DMS153 treated with DMSO at 0.1 percent for 48 hours (cell line): ENCODE measurements at regions not wholly inside any gene's neighbourhood (a gene's known extent, or its start where the extent isn't known, plus 50 kb on each side); places are given as distances from the start of the nearest gene placed in this dataset.
A peak's percentile ranks its signal among the peaks of the same experiment; 100 is the strongest.

ENCODE experiments used
- DNase-seq: peaks from one replicate; lab custom pipeline; 2025; ENCODE audit not compliant: unreplicated experiment; lab: John Stamatoyannopoulos, UW

DNA sequence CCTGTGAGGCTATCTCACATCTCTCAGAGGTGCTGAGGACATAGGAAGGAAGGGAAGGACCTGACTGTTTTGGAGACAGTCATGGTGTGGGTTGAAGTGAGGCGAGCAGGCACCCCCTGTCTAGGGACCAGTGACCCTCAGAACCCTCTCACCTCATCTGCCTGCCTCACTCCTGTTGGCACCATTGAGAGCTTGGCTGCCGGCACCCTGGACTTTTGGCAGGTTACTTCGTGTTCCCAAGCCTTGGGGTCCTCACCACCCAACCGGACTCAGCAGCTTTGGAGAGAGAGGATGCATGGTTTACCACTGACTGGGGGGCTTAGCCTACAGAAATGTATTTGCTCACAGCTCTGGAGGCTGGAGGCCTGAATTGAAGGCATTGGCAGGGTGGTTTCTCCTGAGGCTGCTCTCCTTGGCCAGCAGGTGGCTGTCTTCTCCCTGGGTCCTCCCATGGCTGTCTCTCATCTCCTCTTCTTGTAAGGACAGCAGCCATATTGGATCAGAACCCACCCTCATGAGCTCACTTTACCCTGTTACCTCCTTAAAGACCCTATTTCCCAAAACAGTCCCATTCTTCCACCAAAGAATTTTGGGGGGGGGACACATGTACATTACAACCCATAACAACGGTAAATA lies 142.0 kb downstream of the TSN start:
- DNase-seq = peak; percentile 14

DNA sequence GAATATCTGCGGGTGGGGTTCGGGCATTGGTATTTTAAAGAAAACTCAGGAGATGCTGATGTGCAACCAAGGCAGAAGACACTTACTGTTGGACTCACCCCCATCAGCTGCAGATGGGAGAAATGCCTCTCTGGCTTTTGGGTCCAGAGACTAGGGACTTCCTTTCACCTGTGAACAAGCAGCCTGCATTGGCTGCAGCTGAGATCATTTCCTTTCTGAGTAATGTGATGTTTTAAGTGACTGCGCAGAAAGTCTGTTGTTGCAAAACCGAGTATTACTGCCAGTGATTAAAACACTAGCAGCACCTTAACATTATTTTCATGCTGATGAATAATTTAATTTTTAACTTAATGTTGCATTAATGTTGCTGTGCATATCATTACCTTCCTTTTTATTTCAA lies 143.0 kb downstream of the TSN start:
- DNase-seq = no peak

DNA sequence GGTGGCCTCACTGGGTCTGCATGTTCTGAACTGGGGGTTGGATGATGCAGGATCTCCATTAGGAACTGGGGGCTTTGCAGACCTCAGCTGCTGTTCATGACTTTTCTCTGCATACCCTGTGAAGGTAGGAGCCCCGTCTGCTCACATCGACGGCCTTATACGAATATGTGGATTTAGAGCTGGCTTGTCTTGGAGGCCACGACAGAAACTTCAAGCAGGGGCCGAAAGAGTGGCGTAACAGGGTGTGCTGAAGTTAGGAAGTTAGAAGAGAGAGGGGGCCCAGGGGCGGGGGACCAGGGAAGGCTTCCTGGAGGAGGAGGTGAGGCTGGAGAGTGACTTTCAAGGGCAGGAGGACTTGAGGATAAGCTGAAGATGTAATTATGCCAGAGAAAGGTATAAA lies 144.9 kb downstream of the TSN start:
- DNase-seq = no peak

DNA sequence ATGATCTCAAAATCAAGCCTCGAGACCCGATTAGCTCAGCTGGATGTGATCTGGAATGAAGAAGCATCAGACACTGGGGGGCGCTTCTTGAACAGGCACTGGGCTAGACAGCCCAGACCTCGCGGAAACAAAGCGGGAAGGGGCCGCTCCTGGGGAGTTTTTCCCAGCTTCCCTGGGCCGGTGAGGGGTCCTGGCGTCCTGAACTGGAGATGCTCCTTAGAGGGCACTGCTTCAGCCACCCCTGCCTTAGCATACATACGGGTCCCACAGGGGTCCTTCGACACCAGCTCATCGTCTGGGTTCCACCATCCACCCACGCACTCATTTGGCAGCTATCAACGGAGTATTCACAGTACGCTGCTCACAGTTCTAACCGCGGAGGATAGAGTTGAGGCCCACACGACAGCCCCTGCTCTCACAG lies 146.7 kb downstream of the TSN start:
- no peak for DNase-seq

DNA sequence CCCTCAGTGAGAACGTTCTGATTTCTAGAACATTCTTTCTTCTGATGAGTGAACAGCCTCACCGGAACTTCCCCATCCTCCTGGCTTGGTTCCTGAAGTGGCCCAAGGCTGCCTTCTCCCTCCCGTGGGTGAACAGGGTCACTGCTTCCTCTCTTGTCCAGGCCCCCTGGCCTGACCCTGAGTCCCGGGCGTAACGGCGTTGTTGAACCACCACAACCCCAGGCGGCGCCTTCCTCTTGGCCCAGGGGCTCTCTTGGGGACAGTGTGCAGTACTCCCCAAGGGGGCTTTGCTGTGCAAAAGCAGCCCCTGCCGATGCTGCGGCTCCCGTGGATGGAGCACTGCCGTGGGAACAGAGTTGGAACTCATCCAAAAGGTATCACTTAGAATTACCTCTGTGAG lies 147.2 kb downstream of the TSN start:
- DNase-seq = no peak

DNA sequence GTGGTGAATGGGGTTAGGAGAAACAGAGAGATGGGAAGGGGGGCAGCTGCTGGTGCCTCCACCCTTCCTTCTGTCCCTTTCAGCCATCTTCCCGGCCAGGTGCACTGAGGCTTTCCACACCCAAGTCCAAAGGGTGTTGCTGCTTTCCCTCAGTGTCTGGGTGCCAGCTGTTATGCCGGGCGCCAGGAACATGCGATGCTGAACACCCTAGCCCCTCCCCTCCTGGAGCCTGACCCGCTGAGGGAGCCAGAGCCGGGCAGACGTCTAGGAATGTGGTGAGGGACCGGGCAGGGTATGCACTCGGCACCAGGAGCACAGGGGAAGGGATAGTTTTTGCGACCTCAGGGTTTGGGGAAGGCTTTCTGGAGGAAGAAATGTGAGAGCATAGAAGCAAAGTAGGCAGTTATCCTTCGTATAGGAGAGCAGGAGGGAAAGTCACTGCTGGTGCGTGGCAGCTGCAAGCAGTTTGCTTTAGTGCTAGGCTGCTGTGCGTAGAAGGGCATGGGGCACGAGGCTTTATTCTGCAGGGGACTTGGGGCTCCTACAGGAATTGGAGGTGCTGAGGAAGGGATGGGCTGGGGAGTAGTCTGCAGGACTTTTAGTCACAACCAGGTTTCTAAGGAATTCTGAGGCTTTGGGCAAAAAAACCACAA lies 147.7 kb downstream of the TSN start:
- DNase-seq = no peak

DNA sequence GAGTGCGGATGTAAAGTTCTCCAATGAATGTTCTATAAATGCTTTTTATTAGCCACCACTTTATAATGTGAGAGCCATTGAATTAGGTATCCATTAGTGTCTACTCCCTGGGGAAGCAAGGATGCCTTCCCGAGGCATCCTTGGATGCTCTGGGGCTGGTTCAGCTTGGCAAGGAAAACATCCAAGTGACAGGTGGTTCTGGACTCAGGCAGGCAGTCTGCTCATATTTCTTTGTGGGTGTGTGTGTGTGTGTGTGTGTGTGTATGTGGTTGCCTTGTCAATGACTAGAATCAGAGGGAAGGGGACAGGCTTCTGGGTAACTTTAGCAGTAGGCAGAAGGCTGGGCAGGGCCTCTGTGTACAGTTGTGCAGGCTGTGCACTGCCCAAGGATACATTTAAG lies 149.2 kb downstream of the TSN start:
- no peak for DNase-seq

DNA sequence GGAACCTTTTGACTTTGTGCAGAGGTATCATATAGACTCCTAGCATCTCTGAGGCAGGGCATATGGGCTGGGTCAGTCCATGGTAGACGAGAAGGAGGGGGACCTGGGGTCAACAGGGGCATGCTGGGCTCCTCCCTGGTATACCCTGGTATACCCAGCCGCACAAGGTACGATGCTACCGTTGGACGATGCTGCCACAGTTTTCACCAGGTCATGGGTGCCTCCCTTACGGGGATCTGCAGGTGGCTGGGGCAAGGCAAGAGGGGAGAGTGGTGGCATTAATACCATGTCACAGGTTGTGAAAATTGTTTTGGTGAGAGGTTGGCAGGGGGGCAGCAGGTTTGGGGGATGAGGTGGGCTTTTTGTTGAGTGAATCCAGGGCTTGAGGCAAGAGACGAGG lies 149.8 kb downstream of the TSN start:
- no peak for DNase-seq

DNA sequence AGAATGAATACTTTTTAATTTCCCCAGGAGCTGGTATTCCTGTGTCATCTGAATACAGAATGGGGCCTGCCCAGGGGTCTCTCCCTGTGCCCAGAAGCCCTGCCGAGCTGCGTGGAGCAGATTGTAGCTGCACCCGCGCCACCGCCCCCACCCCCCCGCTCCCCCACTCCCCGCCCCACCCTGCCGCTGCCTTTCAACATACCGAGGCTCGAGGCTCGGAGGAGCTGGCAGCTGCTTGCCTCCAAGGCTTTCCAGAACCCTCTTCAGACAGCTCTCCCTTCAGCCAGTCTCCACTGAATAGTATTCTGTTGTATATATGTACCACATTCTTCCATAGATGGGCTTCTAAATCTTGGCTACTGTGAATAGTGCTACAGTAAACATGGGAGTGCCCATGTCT lies 150.7 kb downstream of the TSN start:
- no peak for DNase-seq

DNA sequence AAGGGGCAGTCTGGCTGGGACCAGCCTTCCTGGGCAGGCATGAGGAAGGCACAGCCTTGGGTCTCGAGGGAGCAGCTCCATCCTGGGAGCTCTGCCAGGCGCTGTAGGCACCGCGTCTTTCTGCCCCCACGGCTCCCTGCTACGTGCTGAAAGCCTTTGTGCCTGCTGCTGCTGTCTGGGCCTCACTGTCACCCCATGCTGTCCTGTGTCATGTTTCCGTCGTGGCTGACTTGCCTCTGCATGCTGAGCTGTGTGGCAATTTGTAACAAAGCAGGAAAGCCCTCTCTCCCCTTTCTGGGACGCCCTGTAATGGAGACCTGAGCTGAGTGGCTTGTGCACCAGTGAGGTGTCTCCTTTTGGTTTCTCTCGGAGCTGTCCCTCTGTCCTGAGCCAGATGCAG lies 152.5 kb downstream of the TSN start:
- DNase-seq = peak; percentile 51

DNA sequence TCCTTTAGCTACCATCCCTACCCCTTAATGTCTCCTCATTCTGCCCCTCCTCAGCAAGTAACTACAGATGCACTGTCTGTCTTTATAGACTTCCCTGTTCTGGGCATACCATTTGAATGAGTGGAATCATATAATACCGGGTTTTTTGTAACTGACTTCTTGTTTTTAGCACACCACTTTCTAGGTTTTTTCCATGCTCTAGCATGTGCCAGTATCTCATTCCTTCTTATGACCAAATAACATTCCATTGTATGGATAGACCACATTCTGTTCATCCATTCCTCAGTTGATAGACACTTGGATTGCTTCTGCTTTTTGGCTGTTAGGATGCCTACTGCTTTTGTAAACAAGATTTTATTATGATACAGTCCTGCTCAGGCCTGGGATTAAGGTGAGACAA lies 154.7 kb downstream of the TSN start:
- DNase-seq = no peak

DNA sequence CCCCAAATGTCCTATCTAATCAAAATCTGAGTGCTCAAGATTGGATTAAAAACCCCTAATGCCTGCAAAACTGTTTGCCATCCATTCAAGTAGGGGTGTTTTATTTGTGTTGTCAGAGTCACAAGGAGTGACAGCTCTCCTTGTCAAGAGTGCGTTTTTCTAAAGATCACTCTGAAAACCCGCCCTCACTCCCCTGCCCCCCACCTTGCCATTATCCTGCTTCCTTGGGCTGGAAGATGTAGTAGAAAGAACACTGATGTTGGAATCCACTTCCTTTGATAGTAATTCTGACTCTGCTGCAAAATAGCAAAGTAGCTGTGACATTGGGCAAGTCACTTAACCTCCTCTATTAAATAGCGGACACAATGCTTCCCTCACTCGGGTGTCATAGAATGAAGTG lies 155.6 kb downstream of the TSN start:
- DNase-seq = no peak

DNA sequence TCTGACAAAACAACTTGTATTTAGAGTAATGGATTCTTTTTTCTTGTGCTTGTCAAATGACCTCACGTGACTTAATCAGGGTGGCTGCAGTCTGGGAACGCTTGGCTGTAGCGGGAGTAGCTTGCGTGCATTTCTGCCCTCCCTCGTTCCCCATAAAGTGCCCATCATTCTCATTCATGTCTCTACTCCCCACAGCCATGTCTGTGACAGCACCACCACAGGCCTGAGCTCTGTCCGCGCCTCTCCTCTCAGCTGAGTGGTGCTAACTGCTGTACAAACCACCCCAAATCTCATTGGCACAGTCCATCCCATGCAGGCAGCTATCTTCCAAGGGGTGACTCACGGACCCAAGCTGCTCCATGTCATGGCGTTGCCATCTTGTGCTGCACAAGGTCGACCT lies 161.7 kb downstream of the TSN start:
- DNase-seq = no peak

DNA sequence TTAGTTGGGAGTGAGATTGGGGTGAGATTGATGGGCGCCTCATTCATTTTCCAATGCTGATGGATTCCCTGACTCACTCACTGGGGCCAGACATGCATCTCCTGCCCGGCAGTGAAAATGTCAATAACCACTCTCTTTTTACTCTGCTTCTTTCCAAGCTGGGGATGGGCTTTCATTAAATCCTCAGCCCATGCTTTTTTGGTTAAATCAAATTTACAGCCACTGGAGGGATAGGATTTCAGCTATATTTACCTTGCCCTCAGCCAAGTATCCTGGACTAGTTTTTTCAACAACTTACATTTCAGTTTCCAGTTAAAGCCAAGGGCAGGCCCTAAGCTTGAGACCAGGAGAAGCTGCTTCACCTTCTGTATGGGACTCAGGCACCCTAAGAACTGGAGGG lies 162.8 kb downstream of the TSN start:
- no peak for DNase-seq

DNA sequence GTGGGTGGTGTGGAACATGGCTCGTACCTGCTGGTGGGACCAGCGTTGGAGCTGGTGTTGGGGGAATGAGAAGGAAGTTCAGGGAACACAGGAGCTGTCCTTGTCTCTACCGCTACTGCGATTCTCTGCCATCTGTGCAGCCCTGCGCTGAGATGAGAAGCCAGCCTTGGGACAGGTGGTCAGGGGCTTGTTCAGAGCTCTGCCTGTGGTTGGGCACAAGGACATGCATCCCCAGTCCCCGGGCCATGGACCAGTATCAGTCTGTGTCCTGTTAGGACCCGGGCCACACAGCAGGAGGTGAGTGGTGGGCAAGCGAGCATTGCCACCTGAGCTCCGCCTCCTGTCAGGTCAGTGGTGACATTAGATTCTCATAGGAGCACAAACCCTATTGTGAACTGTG lies 164.4 kb downstream of the TSN start:
- no peak for DNase-seq

DNA sequence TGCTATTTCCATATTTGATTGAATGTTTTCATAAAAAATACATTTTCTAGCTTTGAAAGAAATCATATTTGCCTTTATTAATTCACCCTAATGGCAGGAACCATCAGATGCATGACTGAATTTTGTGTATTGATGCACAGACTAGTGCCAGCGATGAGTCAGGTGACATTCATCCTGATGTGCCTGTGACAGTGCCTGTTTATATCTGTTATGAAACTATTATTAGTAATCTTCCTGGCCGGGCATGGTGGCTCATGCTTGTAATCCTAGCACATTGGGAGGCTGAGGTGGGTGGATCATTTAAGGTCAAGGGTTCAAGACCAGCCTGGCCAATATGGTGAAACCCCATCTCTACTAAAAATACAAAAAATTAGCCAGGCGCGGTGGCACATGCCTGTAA lies 170.0 kb downstream of the TSN start:
- no peak for DNase-seq

DNA sequence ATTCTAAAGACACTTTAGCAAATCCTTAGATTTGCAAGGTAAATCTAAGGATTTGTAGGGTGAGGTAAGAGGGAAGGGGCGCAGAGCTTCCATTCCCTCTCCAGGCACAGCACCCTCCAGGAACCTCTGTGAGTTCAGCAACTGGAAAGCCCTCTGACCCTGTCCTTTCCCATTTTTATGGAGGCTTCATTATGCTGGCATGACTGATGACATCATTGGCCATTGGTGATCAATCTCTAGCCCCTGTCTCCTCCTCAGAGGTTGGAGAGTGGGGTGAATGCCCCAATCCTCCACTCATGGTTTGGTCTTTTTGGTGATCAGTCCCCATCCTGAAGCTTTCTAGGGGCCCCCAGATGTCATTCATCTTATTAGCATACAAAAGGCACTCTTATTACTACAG lies 187.8 kb downstream of the TSN start:
- no peak for DNase-seq

DNA sequence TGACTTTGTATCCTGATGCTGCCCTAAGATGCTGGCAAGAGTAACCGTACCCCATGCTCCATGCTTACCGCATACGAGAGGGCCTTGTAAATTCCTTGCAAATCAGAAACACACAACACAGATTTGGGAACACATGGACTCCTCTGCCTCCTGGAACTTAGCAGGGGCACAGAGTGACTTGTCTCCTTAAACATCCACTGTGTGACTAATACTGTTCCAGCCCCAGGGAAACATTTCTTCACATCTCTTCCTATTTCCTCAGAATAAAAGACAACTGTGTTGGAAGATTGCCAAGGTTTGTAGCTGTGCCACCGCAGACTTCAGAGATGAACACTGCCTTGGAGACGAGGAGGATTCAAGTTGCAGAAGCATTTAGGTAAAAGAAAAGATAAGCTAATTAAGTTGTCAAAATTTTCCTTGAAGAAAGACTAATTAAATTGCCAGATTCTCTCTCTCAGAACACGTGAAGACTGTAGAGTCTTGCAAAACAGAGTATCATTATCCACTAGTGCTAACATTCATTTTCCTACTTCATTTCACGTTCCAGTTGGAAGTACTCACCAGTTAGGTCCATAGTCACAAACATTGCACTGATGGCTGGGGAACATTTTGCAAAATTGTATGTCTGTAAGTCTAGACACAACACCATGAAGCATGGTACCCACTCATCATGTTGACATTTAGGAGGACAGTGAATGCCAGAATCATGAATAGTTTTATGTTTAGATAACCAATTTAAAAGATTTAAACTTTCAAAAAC lies 188.8 kb downstream of the TSN start:
- DNase-seq = no peak

DNA sequence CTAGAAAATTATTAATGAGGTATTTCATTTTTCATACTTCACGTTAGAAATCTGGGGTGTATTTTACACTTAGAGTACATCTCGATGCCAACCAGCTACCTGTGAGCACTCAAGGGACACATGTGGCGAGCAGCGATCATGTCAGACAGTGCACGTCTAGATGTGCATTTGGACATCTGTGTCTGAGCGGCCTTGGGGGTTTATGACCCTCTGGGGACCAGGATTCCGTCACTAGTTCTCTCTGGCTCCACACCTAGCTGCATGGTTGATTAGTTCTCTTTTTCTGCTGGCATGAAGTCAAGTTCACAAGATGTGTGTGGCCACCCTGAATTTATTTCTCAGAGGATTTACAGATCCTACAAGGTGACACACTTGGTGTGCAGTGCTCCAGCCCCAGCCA lies 192.2 kb downstream of the TSN start:
- DNase-seq = no peak

DNA sequence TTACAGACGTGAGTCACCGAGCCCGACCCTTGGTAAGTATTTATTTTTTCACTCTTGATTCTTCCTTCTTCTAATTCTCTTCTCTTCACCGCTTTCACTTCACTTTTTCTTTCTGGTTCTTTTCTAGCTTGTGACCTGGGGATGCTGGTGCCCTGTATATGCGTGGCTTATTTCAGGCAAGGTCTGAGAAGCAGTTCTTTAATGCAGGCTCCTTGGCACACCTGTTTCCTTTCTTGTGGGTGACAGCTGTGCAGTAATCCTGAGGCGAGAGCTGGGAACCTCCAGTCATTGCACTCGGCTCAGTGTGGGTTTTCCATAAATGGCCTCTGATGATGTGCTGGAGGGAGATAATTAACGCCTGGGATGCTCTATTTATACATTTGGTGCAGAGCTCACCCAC lies 193.8 kb downstream of the TSN start:
- DNase-seq = no peak

DNA sequence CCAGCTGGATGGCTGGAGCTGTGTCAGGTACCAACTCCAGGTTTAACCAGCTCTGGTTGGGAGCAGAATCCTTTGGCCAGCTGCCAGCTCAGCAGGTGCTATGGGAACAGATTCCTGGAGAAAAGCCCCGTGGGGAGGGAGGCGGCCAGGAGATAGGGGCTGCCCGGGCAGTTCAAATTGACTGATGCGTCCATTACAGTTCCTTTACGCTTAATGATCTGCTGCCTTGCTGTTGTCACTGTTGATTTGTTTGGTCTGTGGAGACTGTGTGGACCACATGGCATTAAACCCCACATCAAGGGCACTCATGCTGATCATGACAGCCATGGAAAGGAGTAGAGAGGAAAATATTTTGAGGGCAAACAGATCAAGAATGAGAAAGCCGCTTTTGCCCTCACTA lies 200.0 kb downstream of the TSN start:
- peak; percentile 31 for DNase-seq

DNA sequence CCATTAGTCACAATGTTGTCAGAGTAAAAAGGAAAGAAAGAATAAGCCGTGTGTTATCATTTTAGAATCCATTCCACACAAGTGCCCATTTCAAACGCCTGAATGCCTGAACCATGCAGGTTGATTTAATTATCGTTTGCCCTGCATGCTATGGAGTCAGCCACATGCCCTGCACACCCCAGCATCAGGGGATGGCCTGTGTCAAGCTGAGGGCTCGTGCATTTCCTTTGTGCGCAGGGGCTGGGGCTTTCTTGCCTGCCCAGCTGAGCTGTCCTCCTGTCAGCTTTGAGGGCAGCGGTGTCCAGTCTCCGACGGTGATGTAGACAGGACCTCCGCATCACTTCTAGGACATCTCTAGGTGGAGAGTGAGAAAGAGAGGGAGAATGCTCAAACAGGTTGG lies 200.4 kb downstream of the TSN start:
- no peak for DNase-seq

DNA sequence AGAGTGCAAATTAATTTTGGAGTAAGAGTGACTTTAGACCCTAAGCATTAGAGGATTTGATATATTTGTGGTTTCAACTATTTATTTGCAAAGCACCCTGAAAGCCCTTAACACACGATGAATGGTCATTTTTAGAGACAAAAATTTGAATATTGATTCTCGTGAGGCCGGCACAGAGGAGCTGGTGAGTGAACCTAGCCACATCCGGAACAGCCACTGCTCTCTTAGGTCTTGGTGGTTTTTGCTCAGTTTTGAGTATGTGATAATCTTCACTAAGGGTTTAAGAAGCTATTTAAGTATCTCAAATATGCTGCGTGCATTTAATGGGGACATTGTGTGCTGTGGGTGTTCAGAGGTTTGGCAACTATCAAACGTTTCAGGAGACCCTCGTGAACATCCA lies 204.8 kb downstream of the TSN start:
- no peak for DNase-seq
